CD4-positive, CD25-positive, alpha-beta regulatory T cell (primary cell): ENCODE measurements at regions not wholly inside any gene's neighbourhood (a gene's known extent, or its start where the extent isn't known, plus 50 kb on each side); places are given as distances from the start of the nearest gene placed in this dataset.
"Not testable (repeated sequence)": the region's sequence is repeated elsewhere in the genome, so short reads cannot be mapped to it uniquely, and the experiment has no call there.

Source experiments
- ATAC-seq, 2 donors: fragments of 150-1000 bp; cut with Tn5 transposase; one replicate each; pipeline ENCODE4 v1.10.0; 2021; ENCODE audit warnings: low read depth in 2 of 2, moderate number of reproducible peaks in 2 of 2, moderate library complexity in 1 of 2
- DNase-seq, 3 donors: peaks; one replicate each; pipeline versions ENCODE4 v3.0.0 to v3.0.0-alpha.2; 2012 to 2022; ENCODE audit warnings: mixed read lengths in 1 of 3
- H3K27ac ChIP-seq: one replicate; pipeline ENCODE4 v1.7.0; 2013; ENCODE audit warnings: mild to moderate bottlenecking, low read length; ENCODE audit not compliant: insufficient read depth, poor library complexity, severe bottlenecking
- H3K27me3 ChIP-seq: one replicate; pipeline ENCODE4 v1.7.0; 2013; ENCODE audit warnings: low read length; ENCODE audit not compliant: control insufficient read depth, insufficient read depth
- H3K36me3 ChIP-seq: one replicate; pipeline ENCODE4 v1.7.0; 2013; ENCODE audit warnings: mild to moderate bottlenecking, low read length, moderate library complexity; ENCODE audit not compliant: control insufficient read depth, insufficient read depth
- H3K4me1 ChIP-seq: 2 replicates; pipeline ENCODE4 v1.7.0; 2013; ENCODE audit warnings: mild to moderate bottlenecking, low read length; ENCODE audit not compliant: insufficient read depth, control insufficient read depth, poor library complexity, severe bottlenecking
- H3K4me3 ChIP-seq: one replicate; pipeline ENCODE4 v1.7.0; 2013; ENCODE audit warnings: low read depth, mild to moderate bottlenecking, low read length, moderate library complexity
- H3K9me3 ChIP-seq, 2 experiments: 1 replicate in 1 of 2; 2 replicates in 1 of 2; pipeline ENCODE4 v1.7.0; 2013; ENCODE audit warnings: low read length in 2 of 2, mild to moderate bottlenecking in 1 of 2, moderate library complexity in 1 of 2; ENCODE audit not compliant: control insufficient read depth in 2 of 2
- H3K27ac Mint-ChIP-seq, 3 donors: one replicate each; pipeline ENCODE4 v1.8.0; 2020 to 2022; ENCODE audit warnings: mild to moderate bottlenecking in 3 of 3, mixed read lengths in 3 of 3, moderate library complexity in 2 of 3
- H3K27me3 Mint-ChIP-seq: one replicate; pipeline ENCODE4 v1.8.0; 2022; ENCODE audit warnings: mild to moderate bottlenecking, mixed read lengths
- H3K36me3 Mint-ChIP-seq: one replicate; pipeline ENCODE4 v1.8.0; 2020; ENCODE audit warnings: mixed read lengths
- H3K4me1 Mint-ChIP-seq, 4 donors: one replicate each; pipeline ENCODE4 v1.8.0; 2020 to 2022; ENCODE audit warnings: mixed read lengths in 4 of 4, mild to moderate bottlenecking in 1 of 4
- H3K4me3 Mint-ChIP-seq, 4 donors: one replicate each; pipeline ENCODE4 v1.8.0; 2020 to 2022; ENCODE audit warnings: mild to moderate bottlenecking in 4 of 4, mixed read lengths in 4 of 4, moderate library complexity in 3 of 4
- H3K9me3 Mint-ChIP-seq, 7 donors: one replicate each; pipeline ENCODE4 v1.8.0; 2020 to 2022; ENCODE audit warnings: mixed read lengths in 7 of 7, mild to moderate bottlenecking in 3 of 7, moderate library complexity in 2 of 7

DNA sequence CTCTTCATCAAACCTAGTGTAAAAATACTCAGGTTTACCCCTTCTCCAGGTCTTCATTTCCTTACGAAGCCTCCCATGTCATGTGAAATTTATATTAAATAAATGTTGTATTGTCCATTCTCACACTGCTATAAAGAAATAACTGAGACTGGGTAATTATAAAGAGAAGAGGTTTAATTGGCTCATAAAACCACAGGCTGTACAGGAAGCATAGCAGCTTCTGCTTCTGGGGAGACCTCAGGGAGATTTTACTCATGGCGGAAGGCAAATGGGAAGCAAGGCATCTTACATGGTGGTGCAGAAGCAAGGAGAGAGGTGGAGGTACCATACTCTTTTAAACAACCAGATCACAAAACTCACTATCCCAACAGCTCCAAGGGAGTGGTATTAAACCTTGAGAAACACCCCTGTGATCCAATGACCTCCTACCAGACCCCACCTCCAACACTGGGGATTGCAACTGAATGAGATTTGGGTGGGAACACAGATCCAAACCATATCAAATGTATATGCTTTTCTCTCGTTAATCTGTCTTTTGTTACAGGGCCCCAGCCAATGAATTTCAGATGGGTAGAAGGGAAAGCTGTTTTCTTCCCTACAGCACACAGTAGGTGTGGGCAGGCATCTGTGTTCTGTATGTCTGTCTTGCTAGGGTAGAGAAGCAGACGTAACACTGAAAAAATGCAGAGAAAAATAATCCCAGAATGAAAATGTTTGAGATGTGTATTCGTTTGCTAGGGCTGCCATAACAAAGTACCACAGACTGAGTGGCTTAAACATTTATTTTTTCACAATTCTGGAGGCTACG is 88.0 kb upstream of the BTN3A2 start:
- DNase-seq (no peak), ATAC-seq (no peak)
- peaks cover 0 to 1% (median 0%) of the 10 kb centered on the region in 7 donors for H3K9me3 Mint-ChIP-seq
- Histone ChIP-seq H3K9me3 (no peaks in the 10 kb centered on the region), H3K27me3 (no peaks in the 10 kb centered on the region), H3K4me3 (no peak overlapping the region), H3K27ac (no peak overlapping the region), H3K36me3 (no peaks in the 10 kb centered on the region), H3K4me1 (peaks cover 14% of the 10 kb centered on the region)
- H3K36me3 Mint-ChIP-seq = peaks cover 8% of the 10 kb centered on the region
- no peaks in the 10 kb centered on the region for H3K27me3 Mint-ChIP-seq
- peak overlapping the region in 1 of 4 donors; percentile 37 for H3K4me3 Mint-ChIP-seq
- peaks cover 0 to 4% (median 2%) of the 10 kb centered on the region in 4 donors for H3K4me1 Mint-ChIP-seq
- no peak overlapping the region for H3K27ac Mint-ChIP-seq

DNA sequence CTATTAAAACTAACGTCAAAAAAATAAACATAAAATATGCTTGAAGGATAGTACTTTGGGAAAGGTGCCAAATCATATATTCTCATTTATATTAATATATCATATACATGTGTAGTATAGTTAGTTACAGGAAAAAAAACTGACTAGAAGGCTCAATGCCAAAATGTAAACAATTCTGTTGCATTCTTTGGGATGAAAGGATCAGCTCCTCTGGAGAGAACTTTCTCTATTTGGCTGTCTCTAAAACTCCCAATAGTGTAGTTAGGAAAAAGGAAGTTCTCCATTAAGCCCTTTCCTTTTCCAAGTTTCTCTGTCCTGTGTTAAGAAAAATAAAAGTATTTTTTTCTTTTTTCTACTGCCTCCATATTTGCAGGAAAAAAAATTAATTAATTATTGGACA is 86.5 kb upstream of the BTN3A2 start:
- Histone ChIP-seq H3K36me3 (no peaks in the 10 kb centered on the region), H3K4me3 (no peak overlapping the region), H3K27ac (no peak overlapping the region), H3K9me3 (no peaks in the 10 kb centered on the region), H3K4me1 (peaks cover 14% of the 10 kb centered on the region), H3K27me3 (no peaks in the 10 kb centered on the region)
- Mint-ChIP-seq H3K27me3 (no peaks in the 10 kb centered on the region), H3K9me3 (peaks cover 0 to 1% (median 0%) of the 10 kb centered on the region in 7 donors), H3K4me3 (no peak overlapping the region), H3K27ac (no peak overlapping the region), H3K36me3 (peaks cover 8% of the 10 kb centered on the region), H3K4me1 (peaks cover 4 to 14% (median 8%) of the 10 kb centered on the region in 4 donors)
- no peak for DNase-seq
- no peak for ATAC-seq

DNA sequence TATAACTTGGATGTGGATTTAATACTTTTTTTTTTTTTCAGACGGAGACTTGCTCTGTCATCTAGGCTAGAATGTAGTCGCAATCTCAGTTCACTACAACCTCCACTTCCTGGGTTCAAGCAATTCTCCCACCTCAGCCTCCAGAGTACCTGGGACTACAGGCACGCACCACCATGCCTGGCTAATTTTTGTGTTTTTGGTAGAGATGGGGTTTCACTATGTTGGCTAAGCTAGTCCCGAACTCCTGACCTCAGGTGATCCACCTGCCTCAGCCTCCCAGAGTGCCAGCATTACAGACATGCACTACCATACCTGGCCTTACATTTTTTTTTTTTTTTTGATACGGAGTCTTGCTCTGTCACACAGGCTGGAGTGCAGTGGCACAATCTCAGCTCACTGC is 85.6 kb upstream of the BTN3A2 start:
- not testable (repeated sequence) for H3K27ac ChIP-seq, H3K27me3 ChIP-seq, ATAC-seq, H3K9me3 ChIP-seq, H3K36me3 ChIP-seq, H3K36me3 Mint-ChIP-seq, H3K4me3 ChIP-seq, H3K27ac Mint-ChIP-seq, DNase-seq, H3K9me3 Mint-ChIP-seq, H3K4me3 Mint-ChIP-seq, H3K27me3 Mint-ChIP-seq
- peaks cover 4 to 20% (median 8%) of the 10 kb centered on the region in 4 donors for H3K4me1 Mint-ChIP-seq
- peaks cover 14% of the 10 kb centered on the region for H3K4me1 ChIP-seq

DNA sequence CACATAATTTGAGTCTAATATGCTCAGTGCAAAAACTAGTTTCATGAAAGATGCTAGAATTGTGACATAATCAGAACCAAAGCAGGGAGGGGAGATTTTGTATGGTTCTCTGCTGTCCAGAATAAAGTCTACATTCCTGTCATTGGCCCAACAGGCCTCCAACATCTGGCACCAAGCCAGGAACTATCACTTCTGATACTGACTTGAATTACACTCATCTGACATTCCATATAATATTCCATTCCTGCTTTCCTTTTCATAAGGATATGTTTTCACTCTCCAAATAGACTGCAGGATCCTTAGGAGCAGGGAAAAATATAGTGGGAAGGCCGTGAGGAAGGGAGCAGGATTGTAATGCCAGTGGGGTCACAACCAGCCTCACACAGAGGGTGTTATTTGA is 84.6 kb upstream of the BTN3A2 start:
- H3K4me3 ChIP-seq = no peak overlapping the region
- DNase-seq (no peak), ATAC-seq (no peak)
- no peaks in the 10 kb centered on the region for H3K9me3 ChIP-seq
- peaks cover 8% of the 10 kb centered on the region for H3K36me3 Mint-ChIP-seq
- peak overlapping the region in 1 of 4 donors; percentile 64 for H3K4me3 Mint-ChIP-seq
- peak overlapping the region in 1 of 3 donors; percentile 52 for H3K27ac Mint-ChIP-seq
- H3K9me3 Mint-ChIP-seq = peaks cover 0 to 4% (median 0%) of the 10 kb centered on the region in 7 donors
- peaks cover 3% of the 10 kb centered on the region for H3K27me3 Mint-ChIP-seq
- peaks cover 21% of the 10 kb centered on the region for H3K4me1 ChIP-seq
- H3K27me3 ChIP-seq = no peaks in the 10 kb centered on the region
- H3K27ac ChIP-seq = no peak overlapping the region
- peaks cover 12 to 26% (median 14%) of the 10 kb centered on the region in 4 donors for H3K4me1 Mint-ChIP-seq
- H3K36me3 ChIP-seq = no peaks in the 10 kb centered on the region

DNA sequence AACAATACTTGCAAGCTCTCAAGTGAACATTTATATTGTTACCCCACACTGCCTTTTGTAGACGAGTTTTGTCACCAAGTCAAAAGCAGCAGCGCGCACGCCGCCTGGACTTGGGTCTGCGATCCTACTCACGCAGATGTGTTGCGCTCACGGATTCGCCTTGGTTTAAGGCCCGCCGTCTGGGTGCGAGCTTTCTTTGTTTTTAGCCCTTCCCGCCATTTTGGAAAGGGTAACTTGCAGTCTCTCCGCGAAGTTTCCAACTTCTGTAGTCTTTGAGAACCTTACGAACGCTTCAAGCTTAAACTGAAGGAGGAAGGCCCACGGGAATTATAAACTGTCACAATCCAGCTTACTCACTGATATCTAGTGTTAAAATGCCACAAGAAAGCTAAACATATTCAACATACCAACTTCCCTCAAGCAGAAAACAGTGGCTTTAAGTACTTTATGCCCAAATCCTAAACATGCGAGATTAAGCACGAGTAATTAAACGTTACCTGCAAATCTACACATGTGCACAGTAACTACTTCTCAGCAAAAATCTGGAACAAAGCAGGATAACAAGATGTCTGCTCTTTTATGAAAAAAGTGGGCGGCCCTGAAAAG is 80.4 kb upstream of the BTN3A2 start:
- Histone ChIP-seq H3K27me3 (no peaks in the 10 kb centered on the region), H3K36me3 (no peaks in the 10 kb centered on the region), H3K9me3 (peaks cover 3 to 9% of the 10 kb centered on the region in 2 experiments), H3K4me1 (peaks cover 28% of the 10 kb centered on the region), H3K27ac (peak overlapping the region; percentile 97), H3K4me3 (peak overlapping the region; percentile 96)
- peaks cover 12% of the 10 kb centered on the region for H3K36me3 Mint-ChIP-seq
- H3K27ac Mint-ChIP-seq = peak overlapping the region; percentile 98 to 100 (median 99)
- peaks cover 14 to 32% (median 18%) of the 10 kb centered on the region in 4 donors for H3K4me1 Mint-ChIP-seq
- H3K4me3 Mint-ChIP-seq = peak overlapping the region; percentile 89 to 93 (median 91)
- H3K9me3 Mint-ChIP-seq = peaks cover 0 to 9% (median 4%) of the 10 kb centered on the region in 7 donors
- ATAC-seq (no peak), DNase-seq (peak; percentile 23 to 84 (median 63))
- peaks cover 20% of the 10 kb centered on the region for H3K27me3 Mint-ChIP-seq

DNA sequence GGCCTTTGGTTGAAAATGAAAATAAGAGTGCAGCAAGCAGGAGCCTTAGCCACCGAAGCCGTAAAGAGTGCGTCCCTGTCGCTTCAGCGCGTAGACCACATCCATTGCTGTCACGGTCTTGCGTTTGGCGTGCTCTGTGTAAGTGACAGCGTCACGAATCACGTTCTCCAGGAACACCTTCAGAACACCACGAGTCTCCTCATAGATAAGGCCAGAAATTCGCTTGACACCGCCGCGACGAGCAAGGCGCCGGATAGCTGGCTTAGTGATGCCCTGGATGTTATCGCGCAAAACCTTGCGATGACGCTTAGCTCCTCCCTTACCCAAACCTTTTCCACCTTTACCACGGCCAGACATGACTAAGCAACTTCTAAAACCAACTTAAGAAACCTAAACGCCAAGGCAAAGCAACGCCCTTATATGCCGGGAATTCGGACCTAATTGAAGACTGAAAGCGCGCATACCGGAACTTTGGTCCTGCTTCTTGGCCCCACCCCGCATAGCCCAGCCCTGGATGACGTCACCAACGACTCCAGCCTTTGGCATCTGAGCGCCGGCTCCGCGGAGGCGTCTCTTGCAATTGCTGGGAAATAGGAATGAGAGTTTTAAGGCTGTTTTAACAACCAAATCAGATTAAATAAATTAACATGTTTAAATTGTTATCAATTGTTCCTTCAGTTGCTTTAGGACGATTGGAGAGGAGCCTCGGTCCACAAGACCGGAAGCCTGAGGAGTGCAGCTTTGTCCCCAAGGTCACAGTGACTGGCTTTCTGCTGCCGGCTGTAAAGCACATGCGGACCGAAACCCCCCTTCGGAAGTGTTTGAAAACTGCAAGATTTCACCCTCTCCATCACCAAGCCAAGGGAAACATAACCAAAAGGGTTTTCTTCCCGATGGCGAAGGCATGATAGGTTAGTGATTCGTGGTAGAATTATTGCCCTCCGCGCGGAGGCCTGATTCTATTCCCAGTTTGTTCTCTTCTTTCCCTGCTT is 79.6 kb upstream of the BTN3A2 start:
- Histone ChIP-seq H3K4me3 (peak overlapping the region; percentile 96), H3K27ac (peak overlapping the region; percentile 97), H3K27me3 (no peaks in the 10 kb centered on the region), H3K4me1 (peaks cover 28% of the 10 kb centered on the region), H3K36me3 (no peaks in the 10 kb centered on the region), H3K9me3 (peaks cover 3 to 9% of the 10 kb centered on the region in 2 experiments)
- DNase-seq = peak; percentile 89 to 99 (median 93)
- Mint-ChIP-seq H3K4me3 (peak overlapping the region; percentile 89 to 93 (median 91)), H3K36me3 (peaks cover 12% of the 10 kb centered on the region), H3K4me1 (peaks cover 14 to 32% (median 18%) of the 10 kb centered on the region in 4 donors), H3K27me3 (peaks cover 20% of the 10 kb centered on the region), H3K9me3 (peaks cover 0 to 11% (median 4%) of the 10 kb centered on the region in 7 donors), H3K27ac (peak overlapping the region; percentile 98 to 100 (median 99))
- peak; percentile 84 to 86 for ATAC-seq
